GM12864 (cell line): ENCODE measurements at regions not wholly inside any gene's neighbourhood (a gene's known extent, or its start where the extent isn't known, plus 50 kb on each side); places are given as distances from the start of the nearest gene placed in this dataset.

Source experiments
- DNase-seq: peaks from one replicate; pipeline ENCODE4 v3.0.0-alpha.2; 2011; ENCODE audit warnings: low read depth
- H3K4me3 ChIP-seq: 2 replicates; pipeline ENCODE4 v1.5.1; 2011; ENCODE audit warnings: mild to moderate bottlenecking, low read depth, low read length, control low read depth
- CTCF ChIP-seq: IDR thresholded peaks from 2 replicates; pipeline ENCODE4 v1.5.1; 2011; ENCODE audit warnings: low read depth, mild to moderate bottlenecking, moderate library complexity, low read length, control low read depth, inconsistent platforms; ENCODE audit errors: missing control alignments

DNA sequence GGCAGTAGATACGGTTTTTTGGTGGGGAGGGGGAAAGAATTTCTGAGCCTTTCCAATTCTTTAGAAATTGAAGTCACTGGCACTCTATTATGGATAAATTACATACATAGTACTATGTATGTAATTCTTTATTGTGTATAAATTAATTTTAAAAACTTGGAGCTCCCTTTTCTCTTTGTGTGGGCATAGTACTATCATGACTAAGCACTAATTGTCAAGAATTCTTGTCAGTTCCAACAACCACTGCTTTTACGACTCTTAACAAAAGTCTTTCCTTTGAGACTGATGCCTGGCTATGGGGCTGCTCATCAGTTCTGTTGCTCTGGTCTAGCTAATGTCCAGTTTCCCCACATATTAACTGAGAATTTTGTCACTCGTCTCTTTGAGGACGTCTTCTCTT is 365.3 kb upstream of the RNF32 start:
- TF ChIP-seq CTCF, result no peak
- no peak for DNase-seq
- H3K4me3 ChIP-seq, result no peak overlapping the region

- no peak overlapping the region for H3K4me3 ChIP-seq
- TF ChIP-seq CTCF, result no peak
- DNase-seq, result no peak
Observed at GRCh38 chr7:156274557-156274956, 366.0 kb upstream of the RNF32 start.

DNA sequence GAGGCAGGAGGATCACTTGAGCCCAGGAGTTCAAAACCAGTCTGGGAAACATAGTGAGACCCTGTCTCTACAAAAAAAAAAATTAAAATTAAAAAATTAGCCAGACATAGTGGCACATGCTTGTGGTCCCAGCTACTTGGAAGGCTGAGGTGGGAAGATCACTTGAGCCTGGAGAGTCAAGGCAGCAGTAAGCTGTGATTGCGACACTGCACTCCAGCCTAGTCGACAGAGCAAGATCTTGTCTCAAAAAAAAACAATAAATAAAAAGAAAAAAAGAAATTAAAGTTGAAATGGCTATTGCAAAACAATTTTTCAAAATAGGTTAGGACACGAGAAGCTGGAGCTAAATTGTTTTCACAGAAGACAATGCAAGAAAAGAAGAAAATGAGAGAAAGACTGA is 379.0 kb upstream of the RNF32 start:
- no peak for TF ChIP-seq CTCF
- DNase-seq, result no peak
- H3K4me3 ChIP-seq, result no peak overlapping the region

DNA sequence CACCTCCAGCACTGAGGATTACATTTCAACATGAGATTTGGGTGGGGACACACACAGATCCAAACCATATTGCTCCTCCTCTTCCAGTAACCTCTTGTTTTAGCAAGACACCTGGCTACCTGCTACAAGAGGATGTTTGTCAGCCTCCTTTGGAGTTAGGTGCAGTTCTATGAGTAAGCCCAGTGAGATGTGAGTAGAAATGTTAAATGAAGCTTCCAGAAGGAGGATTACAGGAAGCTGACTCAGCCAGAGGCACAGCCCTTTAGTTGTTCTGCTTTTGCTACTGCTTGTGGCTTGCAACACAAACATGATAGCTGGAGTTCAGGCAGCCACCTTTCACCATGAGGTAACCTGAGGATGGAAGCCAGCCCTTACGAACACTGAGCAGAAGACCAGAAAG is 382.7 kb upstream of the RNF32 start:
- no peak overlapping the region for H3K4me3 ChIP-seq
- no peak for DNase-seq

GRCh38 chr7:156255635-156256034 is 384.9 kb upstream of the RNF32 start:
- TF ChIP-seq CTCF, result no peak
- no peak overlapping the region for H3K4me3 ChIP-seq
- DNase-seq, result no peak

More for the DNA sequence above, 382.7 kb upstream of the RNF32 start:
- no peak for TF ChIP-seq CTCF

- DNase-seq, result no peak
- no peak overlapping the region for H3K4me3 ChIP-seq
- no peak for TF ChIP-seq CTCF
Observed at GRCh38 chr7:156251861-156252260, 388.7 kb upstream of the RNF32 start.

DNA sequence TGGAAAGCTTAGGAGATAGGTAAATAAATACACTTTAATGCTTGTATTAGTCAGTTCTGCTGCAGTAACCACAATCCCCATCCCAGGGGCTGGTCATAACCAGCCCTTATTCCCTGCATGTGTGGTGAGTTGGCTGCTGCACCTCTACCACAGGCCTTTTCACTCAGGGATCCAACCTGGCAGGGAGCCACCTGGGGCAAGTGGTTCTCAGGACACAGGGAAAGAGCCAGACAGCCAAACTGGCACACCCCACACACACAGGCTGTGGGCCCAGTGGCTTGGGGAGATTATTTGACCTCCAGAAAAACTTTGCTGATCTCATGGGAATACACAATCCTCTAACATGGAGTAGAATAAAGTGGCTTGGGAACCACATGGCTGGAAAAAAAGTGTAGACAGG is 400.0 kb upstream of the RNF32 start:
- no peak overlapping the region for H3K4me3 ChIP-seq
- TF ChIP-seq CTCF, result no peak
- no peak for DNase-seq
